COLO668 (cell line): ENCODE measurements at regions not wholly inside any gene's neighbourhood (a gene's known extent, or its start where the extent isn't known, plus 50 kb on each side); places are given as distances from the start of the nearest gene placed in this dataset.

ENCODE experiments used
- DNase-seq: peaks from one replicate; lab custom pipeline; 2025; ENCODE audit not compliant: unreplicated experiment; lab: John Stamatoyannopoulos, UW

DNA sequence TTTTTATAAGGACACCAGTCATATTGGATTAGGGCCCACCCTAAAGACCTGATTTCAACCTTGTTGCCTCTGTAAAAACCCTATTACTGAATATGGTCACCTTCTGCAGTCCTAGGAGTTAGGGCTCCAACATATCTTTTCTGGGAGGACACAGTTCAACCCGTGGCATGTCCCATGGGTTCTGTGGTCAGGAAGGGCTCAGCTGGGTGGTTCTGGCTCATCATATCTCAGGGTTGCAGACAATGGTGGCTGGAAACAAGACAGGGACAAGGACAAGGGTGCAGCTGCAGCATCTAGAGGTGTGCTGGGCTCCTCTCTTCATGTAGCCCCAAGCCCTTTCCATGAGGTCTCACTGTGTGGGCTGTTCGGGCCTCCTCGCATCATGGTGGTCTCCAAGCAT is 63.1 kb upstream of the FOXF1 start:
- no peak for DNase-seq

DNA sequence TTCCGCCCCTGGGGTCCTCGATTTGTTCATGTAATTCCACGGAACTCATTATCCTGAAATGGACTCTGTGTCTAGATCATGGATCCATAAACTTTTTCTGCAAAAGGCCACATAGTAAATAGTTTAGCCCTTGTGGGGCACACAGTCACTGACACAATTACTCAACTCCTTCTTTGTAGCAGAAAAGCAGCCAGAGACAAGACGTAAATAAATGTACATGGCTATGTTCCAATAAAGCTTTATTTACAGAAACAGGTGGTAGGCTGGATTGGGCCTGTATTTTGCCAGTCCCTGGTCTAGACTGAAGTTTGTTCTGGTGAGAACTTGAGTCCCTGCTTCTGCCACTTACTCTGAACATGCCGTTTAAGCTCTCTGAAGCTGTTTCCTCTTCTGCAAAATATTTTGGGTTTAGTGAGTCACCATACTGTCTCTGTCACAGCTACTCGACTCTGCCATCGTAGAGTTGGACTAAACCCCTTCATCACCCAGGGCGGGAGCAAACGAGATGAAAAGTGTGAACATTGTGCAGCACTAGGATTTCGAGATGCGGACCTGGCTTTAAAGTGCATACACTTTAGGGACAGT is 61.9 kb upstream of the FOXF1 start:
- DNase-seq, result no peak

DNA sequence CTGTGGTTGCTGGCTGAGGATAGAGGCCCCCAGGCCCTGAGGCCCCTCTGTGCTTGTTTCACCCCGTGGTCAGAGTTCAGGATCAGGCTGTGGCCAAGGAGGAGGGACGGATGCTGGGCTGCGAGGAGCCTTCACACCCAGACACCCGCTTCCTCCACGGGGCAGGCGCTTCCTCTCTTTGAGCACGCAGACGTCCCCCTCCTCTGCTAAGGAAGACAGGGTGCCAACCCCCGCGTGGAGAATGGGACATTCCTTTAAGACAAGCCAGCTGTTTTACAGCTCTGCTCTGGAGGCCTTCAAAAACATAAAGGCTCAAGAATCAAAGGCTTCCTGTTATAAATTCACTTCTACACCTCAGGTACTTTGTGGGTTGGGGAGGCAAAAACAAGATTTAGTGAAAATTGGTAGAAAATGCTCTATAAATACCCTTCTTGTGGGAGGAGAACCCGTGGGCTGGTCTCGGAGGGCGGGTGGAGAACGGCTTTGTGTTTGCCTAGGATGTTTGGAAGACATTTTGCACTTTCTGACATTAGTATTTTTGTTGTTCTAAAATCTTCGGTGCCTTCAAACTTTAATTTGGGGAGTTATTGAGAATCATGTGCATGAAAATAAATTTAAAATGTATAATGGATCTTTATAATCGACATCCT is 60.8 kb upstream of the FOXF1 start:
- no peak for DNase-seq

DNA sequence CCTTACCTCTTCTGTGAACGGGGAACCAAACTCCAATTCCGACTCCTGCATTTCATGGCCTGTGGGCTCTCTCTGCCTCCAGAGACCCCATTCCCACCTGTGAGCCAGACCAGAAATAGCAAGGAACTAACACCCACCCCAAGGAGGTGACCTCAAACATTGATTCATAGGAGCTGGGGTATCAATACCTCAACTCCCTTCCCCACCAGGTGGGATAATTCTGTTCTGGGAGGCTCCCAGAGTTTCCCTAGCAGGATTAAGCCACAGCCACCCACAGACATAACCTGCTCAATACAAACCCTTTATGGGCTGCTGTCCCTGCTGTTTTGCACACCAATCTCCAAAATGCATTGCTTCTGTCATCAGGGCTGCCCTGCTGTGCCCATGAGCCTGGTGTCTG is 59.6 kb upstream of the FOXF1 start:
- DNase-seq, result no peak

DNA sequence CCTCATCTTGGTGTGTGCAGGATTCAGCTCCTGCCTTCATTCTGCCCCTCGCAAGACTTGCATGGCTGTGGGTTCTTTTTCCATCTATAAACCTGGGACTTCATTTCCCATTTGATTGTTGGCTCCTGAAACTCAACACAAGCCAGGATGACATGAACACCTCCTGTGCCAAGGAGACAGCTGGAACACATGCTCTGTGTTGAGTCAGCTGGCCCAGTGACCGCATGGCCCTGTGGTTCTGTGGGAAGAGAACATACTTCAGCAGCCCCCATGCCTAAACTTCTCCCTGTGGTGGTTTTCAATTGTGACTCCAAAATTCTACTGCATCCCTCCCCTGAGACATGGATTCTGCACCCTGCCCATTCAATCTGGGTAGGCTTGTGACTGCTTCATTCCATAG is 57.9 kb upstream of the FOXF1 start:
- no peak for DNase-seq

DNA sequence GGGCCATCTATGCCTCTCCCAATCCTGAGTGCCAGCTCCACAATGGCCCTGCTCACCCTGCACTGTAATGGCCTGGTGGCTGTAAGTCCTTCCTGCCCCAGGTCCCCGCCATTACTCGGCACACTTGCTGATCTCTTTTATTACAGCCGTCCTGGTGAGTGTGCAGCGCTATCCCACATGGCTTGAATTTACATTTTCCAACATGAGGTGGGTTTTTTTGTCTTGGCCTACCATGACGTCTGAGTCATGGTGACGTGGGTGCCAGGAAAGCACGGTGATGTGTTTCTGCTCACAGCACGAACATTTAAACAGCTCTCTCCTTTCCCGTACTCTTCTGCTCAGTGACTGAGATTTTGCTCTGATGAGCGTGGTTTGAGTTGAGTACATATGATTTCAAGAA is 55.2 kb upstream of the FOXF1 start:
- DNase-seq, result no peak

DNA sequence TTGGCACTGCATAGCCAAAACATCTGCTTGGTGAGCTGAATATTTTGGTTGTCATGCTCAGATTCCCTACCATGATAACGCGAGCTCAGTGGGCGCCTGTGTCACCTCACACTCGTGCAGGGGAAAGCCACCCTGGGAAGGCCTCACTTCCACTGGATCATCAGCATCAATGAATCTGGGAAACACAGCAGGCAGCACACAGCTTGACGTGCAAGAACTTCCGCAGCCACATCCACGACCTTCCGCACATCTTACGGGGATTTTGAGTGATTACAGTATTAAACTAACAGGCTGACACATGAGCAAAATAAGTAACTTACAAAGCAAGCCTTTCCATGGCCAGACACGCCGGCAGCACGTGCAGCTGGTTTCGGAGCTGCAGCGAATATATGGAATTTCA is 54.7 kb upstream of the FOXF1 start:
- DNase-seq, result no peak

DNA sequence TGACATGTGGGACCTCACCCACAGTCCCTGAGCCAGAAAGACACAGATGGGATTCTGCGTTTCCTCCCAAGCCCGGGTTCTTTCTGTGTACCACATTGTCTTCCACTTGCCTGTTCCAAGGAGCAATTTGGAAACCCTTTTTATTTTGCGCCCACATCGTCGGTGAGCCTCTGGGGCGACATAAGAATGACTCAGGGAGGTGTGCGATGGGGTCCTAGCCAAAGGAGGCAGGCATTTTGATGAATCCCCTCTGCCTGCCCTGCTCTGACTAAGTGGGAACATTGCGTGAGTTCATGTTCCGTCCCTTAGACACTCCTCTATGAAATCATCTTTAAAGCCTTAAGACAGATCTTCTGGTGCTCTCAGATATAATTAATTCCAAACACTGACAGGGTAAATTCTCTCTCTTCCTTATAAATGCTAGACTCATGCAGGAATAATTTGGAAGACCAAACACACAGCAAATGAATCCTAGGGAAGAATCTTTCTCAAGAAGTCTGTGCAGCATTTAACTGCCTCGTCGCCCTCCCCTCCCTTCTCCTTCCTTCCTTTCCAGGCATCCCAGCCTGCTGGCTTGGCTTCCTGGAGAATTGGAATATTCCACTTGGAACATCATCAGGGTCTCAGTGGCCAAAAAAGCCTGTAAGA is 52.7 kb upstream of the FOXF1 start:
- no peak for DNase-seq

DNA sequence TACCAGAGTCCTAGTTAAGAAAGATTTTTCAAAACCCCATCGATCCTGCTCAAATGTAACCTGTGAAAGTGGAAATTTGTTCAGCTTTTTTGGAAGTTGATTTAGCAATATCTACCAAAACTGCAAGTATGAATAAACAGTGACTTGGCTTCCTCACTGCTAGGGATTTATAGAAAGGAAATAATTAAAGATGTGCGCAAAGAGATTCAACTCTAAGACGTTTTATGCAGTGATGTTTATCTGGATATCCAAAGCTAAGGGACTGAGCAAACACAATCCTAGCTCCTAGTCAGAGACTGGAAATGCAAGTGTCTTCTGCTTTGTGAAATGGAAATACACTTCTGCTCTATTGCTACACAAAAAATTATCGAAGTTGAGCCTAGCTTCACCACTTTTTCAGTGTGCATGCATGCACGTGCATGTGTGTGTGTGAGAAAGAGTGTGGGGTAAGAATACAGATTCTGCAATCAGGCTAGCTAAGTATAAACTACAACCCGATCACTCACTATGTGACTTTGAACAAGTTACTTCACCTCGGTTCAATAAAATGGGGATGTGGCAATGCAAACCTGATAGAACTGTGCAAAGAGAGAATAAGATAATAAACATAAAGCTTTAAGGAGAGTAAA is 52.1 kb upstream of the FOXF1 start:
- no peak for DNase-seq

DNA sequence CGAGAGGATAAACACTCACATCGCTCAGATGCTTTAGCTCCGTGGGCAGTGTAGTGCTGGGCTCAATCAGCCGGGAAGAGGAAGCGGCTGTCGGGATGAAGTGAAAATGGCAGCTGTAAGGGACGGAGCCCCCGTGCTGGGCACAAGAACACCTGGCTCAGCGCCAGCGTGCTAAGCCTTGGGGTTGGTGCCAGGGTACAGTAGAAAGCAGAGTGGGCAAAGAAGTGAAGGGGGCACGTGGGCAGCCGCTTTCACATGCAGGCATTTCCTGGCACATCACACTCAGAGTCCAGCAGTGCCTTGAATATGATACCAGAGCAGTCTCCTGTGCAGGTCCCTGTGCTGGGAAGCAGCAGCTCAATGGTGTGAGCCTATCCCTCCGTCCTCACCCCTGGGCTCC is 51.1 kb upstream of the FOXF1 start:
- no peak for DNase-seq
